ENCODE measurements at regions not wholly inside any gene's neighbourhood (a gene's known extent, or its start where the extent isn't known, plus 50 kb on each side); places are given as distances from the start of the nearest gene placed in this dataset.

- TF ChIP-seq, protein P1, sequence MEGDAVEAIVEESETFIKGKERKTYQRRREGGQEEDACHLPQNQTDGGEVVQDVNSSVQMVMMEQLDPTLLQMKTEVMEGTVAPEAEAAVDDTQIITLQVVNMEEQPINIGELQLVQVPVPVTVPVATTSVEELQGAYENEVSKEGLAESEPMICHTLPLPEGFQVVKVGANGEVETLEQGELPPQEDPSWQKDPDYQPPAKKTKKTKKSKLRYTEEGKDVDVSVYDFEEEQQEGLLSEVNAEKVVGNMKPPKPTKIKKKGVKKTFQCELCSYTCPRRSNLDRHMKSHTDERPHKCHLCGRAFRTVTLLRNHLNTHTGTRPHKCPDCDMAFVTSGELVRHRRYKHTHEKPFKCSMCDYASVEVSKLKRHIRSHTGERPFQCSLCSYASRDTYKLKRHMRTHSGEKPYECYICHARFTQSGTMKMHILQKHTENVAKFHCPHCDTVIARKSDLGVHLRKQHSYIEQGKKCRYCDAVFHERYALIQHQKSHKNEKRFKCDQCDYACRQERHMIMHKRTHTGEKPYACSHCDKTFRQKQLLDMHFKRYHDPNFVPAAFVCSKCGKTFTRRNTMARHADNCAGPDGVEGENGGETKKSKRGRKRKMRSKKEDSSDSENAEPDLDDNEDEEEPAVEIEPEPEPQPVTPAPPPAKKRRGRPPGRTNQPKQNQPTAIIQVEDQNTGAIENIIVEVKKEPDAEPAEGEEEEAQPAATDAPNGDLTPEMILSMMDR (IDR thresholded peaks at IDR 0.05) = no peak
- no peak for TF ChIP-seq POLR2AphosphoS5 (IDR thresholded peaks at IDR 0.05)
Observed at GRCh38 chr6:48614326-48614725, 503.3 kb upstream of the PTCHD4 start.

All from esophagus muscularis mucosa (tissue), 3 donors.